Thymus (tissue), 11 donors: ENCODE measurements at regions not wholly inside any gene's neighbourhood (a gene's known extent, or its start where the extent isn't known, plus 50 kb on each side); places are given as distances from the start of the nearest gene placed in this dataset.

Source experiments
- DNase-seq, 9 donors: peaks; one replicate each; pipeline ENCODE4 v3.0.0-alpha.2; 2013; ENCODE audit warnings: low spot score in 9 of 9, low read depth in 6 of 9, missing footprints in 1 of 9
- H3K27ac ChIP-seq, 2 donors: one replicate each; pipeline ENCODE4 v1.5.1; 2013; ENCODE audit warnings: control low read depth in 1 of 2, low read depth in 1 of 2, low read length in 1 of 2, mild to moderate bottlenecking in 1 of 2, moderate library complexity in 1 of 2
- H3K27me3 ChIP-seq, 2 donors: one replicate each; pipeline ENCODE4 v1.5.1; 2013; ENCODE audit warnings: low read length in 1 of 2; ENCODE audit not compliant: control insufficient read depth in 2 of 2, insufficient read depth in 1 of 2
- H3K36me3 ChIP-seq, 2 donors: one replicate each; pipeline ENCODE4 v1.5.1; 2013; ENCODE audit warnings: low read length in 1 of 2, mild to moderate bottlenecking in 1 of 2, moderate library complexity in 1 of 2; ENCODE audit not compliant: control insufficient read depth in 2 of 2, insufficient read depth in 2 of 2
- H3K4me1 ChIP-seq, 2 donors: one replicate each; pipeline ENCODE4 v1.5.1; 2013; ENCODE audit warnings: low read length in 2 of 2; ENCODE audit not compliant: control insufficient read depth in 2 of 2, insufficient read depth in 2 of 2
- H3K4me3 ChIP-seq, 2 donors: one replicate each; pipeline ENCODE4 v1.5.1; 2013; ENCODE audit warnings: low read length in 2 of 2, control low read depth in 1 of 2, mild to moderate bottlenecking in 1 of 2
- H3K9me3 ChIP-seq, 2 donors: one replicate each; pipeline ENCODE4 v1.5.1; 2013; ENCODE audit warnings: low read length in 1 of 2, mild to moderate bottlenecking in 1 of 2; ENCODE audit not compliant: control insufficient read depth in 2 of 2, insufficient read depth in 1 of 2
- whole genome bisulfite sequencing: extraction: QIAGEN DNeasy Blood & Tissue Kit; methylation state at CpG from one replicate; pipeline ENCODE4 v1.1.7; 2013; 5-methylcytosine and 5-hydroxymethylcytosine counted together
- donor health status: healthy.

GRCh38 chr2:23029111-23029510 is 355.9 kb upstream of the KLHL29 start:
- Histone ChIP-seq H3K4me3 (no peak overlapping the region), H3K9me3 (no peaks in the 10 kb centered on the region), H3K27me3 (no peaks in the 10 kb centered on the region), H3K27ac (no peak overlapping the region), H3K4me1 (no peaks in the 10 kb centered on the region), H3K36me3 (no peaks in the 10 kb centered on the region)
- WGBS, result 83% methylated on average over 5 of the region's 5 CpGs
- DNase-seq, result no peak

GRCh38 chr2:23029951-23030350 is 355.0 kb upstream of the KLHL29 start:
- DNase-seq, result no peak
- no peak overlapping the region for H3K27ac ChIP-seq
- no peaks in the 10 kb centered on the region for H3K9me3 ChIP-seq
- H3K4me1 ChIP-seq, result no peaks in the 10 kb centered on the region
- H3K27me3 ChIP-seq, result no peaks in the 10 kb centered on the region
- no peak overlapping the region for H3K4me3 ChIP-seq
- H3K36me3 ChIP-seq, result no peaks in the 10 kb centered on the region
- 86% methylated on average over 5 of the region's 5 CpGs for WGBS

- H3K4me3 ChIP-seq, result no peak overlapping the region
- H3K4me1 ChIP-seq, result no peaks in the 10 kb centered on the region
- no peaks in the 10 kb centered on the region for H3K27me3 ChIP-seq
- H3K27ac ChIP-seq, result no peak overlapping the region
- H3K9me3 ChIP-seq, result no peaks in the 10 kb centered on the region
- no peak for DNase-seq
- 80% methylated on average over 3 of the region's 3 CpGs for WGBS
- no peaks in the 10 kb centered on the region for H3K36me3 ChIP-seq
Observed at GRCh38 chr2:23034996-23035395, 350.0 kb upstream of the KLHL29 start.

GRCh38 chr2:23036629-23037028 is 348.4 kb upstream of the KLHL29 start:
- 88% methylated on average over 2 of the region's 2 CpGs for WGBS

GRCh38 chr2:23037596-23037995 is 347.4 kb upstream of the KLHL29 start:
- Histone ChIP-seq H3K4me1 (no peaks in the 10 kb centered on the region), H3K27ac (no peak overlapping the region), H3K4me3 (no peak overlapping the region), H3K36me3 (no peaks in the 10 kb centered on the region), H3K9me3 (no peaks in the 10 kb centered on the region), H3K27me3 (no peaks in the 10 kb centered on the region)
- DNase-seq, result no peak
- WGBS, result 93% methylated on average over 2 of the region's 2 CpGs

More at GRCh38 chr2:23036629-23037028, 348.4 kb upstream of the KLHL29 start:
- H3K9me3 ChIP-seq, result no peaks in the 10 kb centered on the region
- no peaks in the 10 kb centered on the region for H3K36me3 ChIP-seq
- DNase-seq, result no peak
- no peak overlapping the region for H3K4me3 ChIP-seq
- H3K4me1 ChIP-seq, result no peaks in the 10 kb centered on the region
- no peak overlapping the region for H3K27ac ChIP-seq
- no peaks in the 10 kb centered on the region for H3K27me3 ChIP-seq

- H3K4me1 ChIP-seq, result no peaks in the 10 kb centered on the region
- H3K27ac ChIP-seq, result no peak overlapping the region
- WGBS, result 42% methylated on average over 1 of the region's 1 CpG
- no peak for DNase-seq
- H3K27me3 ChIP-seq, result no peaks in the 10 kb centered on the region
- no peak overlapping the region for H3K4me3 ChIP-seq
- no peaks in the 10 kb centered on the region for H3K9me3 ChIP-seq
- H3K36me3 ChIP-seq, result no peaks in the 10 kb centered on the region
Observed at GRCh38 chr2:23041443-23041842, 343.5 kb upstream of the KLHL29 start.

- no peak for DNase-seq
- WGBS, result 84% methylated on average over 7 of the region's 7 CpGs
Observed at GRCh38 chr2:23042216-23042906, 342.6 kb upstream of the KLHL29 start.

GRCh38 chr2:23050388-23050787 is 334.6 kb upstream of the KLHL29 start:
- Histone ChIP-seq H3K27ac (no peak overlapping the region), H3K36me3 (no peaks in the 10 kb centered on the region), H3K9me3 (no peaks in the 10 kb centered on the region), H3K27me3 (no peaks in the 10 kb centered on the region), H3K4me3 (no peak overlapping the region), H3K4me1 (no peaks in the 10 kb centered on the region)
- 96% methylated on average over 2 of the region's 2 CpGs for WGBS
- no peak for DNase-seq

More at GRCh38 chr2:23042216-23042906, 342.6 kb upstream of the KLHL29 start:
- Histone ChIP-seq H3K4me3 (no peak overlapping the region), H3K27ac (no peak overlapping the region), H3K9me3 (no peaks in the 10 kb centered on the region), H3K36me3 (no peaks in the 10 kb centered on the region), H3K27me3 (no peaks in the 10 kb centered on the region), H3K4me1 (no peaks in the 10 kb centered on the region)

GRCh38 chr2:23053601-23054000 is 331.4 kb upstream of the KLHL29 start:
- H3K36me3 ChIP-seq, result no peaks in the 10 kb centered on the region
- WGBS, result 94% methylated on average over 2 of the region's 2 CpGs
- H3K9me3 ChIP-seq, result no peaks in the 10 kb centered on the region
- no peak for DNase-seq
- H3K4me1 ChIP-seq, result no peaks in the 10 kb centered on the region
- H3K27ac ChIP-seq, result no peak overlapping the region
- H3K27me3 ChIP-seq, result no peaks in the 10 kb centered on the region
- H3K4me3 ChIP-seq, result no peak overlapping the region
